GM12873 (cell line): ENCODE measurements at regions not wholly inside any gene's neighbourhood (a gene's known extent, or its start where the extent isn't known, plus 50 kb on each side); places are given as distances from the start of the nearest gene placed in this dataset.

Experiments
- TF ChIP-seq, protein P1 (sequence below): IDR thresholded peaks from 2 replicates; pipeline ENCODE4 v1.5.1; 2012; ENCODE audit warnings: low read depth, mild to moderate bottlenecking, moderate library complexity, low read length, control low read depth; ENCODE audit not compliant: insufficient read depth; ENCODE audit errors: missing control alignments

DNA sequence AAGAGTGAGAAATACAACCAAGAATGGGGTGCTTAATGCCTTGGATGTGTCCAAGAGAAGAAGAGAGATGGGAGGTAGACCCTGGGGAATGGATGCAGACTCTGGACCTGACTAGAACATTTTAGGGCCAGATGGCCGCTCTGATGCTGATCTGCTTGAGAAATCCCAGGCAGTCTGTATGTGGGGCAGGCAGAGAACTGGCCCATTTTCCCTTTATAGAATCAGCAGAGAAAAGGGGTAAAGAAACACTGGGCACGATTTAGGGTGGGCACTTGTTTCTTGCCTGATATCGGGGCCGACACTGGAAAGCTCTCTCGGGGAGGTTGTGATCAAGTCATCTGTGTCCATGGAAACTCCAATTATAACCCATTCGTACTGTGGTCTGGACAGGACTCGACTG lies 118.5 kb upstream of the FSTL4 start:
- TF ChIP-seq, protein P1, sequence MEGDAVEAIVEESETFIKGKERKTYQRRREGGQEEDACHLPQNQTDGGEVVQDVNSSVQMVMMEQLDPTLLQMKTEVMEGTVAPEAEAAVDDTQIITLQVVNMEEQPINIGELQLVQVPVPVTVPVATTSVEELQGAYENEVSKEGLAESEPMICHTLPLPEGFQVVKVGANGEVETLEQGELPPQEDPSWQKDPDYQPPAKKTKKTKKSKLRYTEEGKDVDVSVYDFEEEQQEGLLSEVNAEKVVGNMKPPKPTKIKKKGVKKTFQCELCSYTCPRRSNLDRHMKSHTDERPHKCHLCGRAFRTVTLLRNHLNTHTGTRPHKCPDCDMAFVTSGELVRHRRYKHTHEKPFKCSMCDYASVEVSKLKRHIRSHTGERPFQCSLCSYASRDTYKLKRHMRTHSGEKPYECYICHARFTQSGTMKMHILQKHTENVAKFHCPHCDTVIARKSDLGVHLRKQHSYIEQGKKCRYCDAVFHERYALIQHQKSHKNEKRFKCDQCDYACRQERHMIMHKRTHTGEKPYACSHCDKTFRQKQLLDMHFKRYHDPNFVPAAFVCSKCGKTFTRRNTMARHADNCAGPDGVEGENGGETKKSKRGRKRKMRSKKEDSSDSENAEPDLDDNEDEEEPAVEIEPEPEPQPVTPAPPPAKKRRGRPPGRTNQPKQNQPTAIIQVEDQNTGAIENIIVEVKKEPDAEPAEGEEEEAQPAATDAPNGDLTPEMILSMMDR = no peak

DNA sequence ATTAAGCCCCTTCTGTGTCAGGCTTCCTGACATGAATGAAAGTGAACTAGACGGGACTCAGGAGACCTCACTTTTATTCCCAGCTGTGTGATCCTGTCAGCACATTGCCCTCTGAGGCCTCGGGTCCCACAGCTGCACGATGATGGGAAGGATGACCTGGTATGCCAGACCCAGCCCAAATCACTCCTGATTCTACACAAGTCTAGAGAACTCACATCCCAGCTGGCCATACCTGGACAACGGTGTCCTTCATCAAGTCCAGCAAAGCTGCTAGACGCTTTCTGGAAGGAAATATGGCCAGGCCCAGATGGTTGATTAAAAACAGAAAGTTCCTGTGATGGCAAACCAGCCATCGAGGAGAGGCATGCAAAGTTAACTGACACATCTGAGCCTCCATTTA lies 118.0 kb upstream of the FSTL4 start:
- TF ChIP-seq, protein P1 = no peak

DNA sequence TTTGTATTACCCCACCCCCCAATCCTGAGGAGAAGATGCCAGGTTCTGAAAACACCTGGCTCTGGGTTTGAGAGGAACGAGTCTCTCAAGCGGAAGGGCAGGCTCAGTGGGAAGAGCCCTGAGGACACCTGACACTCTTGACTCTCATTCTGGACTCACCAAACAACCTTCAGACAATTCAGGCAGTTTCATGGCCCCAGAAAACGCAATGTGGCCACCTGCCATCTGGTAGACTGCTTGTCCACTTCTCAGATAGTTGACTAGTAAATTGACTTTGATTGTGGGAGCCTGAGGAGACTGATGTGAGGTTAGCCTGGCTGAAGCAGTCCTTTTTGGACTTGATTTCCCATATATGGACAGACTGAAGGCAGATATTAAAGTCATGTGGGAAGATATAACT lies 117.5 kb upstream of the FSTL4 start:
- TF ChIP-seq, protein P1 = no peak

DNA sequence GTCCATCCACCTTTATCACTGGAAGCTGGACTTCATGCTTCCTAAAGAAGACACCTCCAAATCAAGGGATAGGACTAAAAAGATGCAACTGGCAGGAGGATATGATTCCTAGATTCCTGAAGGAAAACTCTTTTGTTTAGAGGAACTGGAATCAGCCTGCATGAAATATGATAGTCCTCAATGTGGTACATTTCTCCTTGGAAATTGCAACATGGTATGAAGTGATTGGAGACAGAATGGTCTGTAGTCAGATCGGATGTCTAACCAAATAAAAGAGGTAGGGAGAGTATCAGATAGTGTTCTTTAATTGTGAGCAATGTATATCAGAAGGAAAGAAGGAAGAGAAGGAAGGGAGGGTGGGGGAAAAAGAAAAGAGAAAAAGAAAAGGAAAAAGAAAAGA lies 116.1 kb upstream of the FSTL4 start:
- TF ChIP-seq, protein P1 = no peak

DNA sequence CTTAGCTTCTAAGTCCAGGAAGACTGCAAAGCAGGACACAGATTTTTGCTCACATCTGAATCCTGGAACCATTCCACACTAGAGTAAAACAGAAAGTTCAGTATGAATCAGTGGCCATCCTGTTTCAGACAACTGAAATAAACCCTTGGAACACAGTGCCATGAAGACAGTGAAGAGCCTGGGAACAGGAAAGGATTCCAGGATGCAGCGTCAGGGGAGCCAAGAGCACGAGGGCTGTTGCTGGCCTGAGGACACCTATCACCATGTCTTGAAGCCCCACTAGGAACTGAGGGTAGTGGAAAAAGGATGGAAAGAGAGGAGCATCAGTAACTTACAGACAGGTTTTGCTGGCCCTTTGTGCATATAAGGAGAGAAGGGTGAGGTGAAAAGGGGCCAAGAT lies 115.3 kb upstream of the FSTL4 start:
- TF ChIP-seq, protein P1 = no peak

- TF ChIP-seq, protein P1 = no peak
Observed at GRCh38 chr5:133723651-133724366, 111.5 kb upstream of the FSTL4 start.

DNA sequence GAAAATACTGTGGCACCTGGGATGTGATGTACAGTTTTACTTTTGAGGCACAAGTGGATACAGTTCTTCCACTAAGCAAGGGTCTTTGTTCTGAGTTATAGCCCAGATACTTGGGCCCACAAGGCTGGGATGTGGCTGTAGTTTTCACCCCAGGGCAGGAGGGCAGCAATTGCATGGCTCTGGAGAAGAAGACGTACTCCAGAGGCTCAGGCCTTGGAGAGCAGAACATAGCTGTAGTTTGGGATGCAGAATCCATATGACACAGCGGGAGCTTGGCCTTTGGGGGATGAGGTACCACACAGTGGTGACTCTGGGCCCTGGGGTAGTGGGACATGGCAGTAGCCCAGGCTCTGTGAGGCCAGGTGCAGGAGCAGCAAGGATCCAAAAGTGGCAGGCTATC lies 110.8 kb upstream of the FSTL4 start:
- TF ChIP-seq, protein P1 = no peak
